ENCODE measurements at regions not wholly inside any gene's neighbourhood (a gene's known extent, or its start where the extent isn't known, plus 50 kb on each side); places are given as distances from the start of the nearest gene placed in this dataset.

GRCh38 chr1:106447466-106447865, 609.0 kb upstream of the PRMT6 start:
- TF ChIP-seq CTCF (IDR thresholded peaks at IDR 0.05 in 4 of 5, conservative IDR thresholded peaks at IDR 0.05 in 1 of 5) = no peak
- TF ChIP-seq POLR2A (IDR thresholded peaks at IDR 0.05) = no peak
